HepG2 (cell line): ENCODE measurements at regions not wholly inside any gene's neighbourhood (a gene's known extent, or its start where the extent isn't known, plus 50 kb on each side); places are given as distances from the start of the nearest gene placed in this dataset.

ENCODE experiments used
- ATAC-seq: fragments of 200-7000 bp; cut with Tn5 transposase; 3 replicates; pipeline ENCODE4 v1.9.1; 2020; ENCODE audit warnings: mild to moderate bottlenecking, moderate library complexity
- BruUV-seq: library from RNA; stranded (reverse); fragments of 400-500 nt; replicated peaks from 2 replicates; lab custom pipeline; 2021; lab: Mats Ljungman, UMichigan
- CTCF ChIA-PET: fragments of 300-600 bp; formaldehyde crosslinking; extraction: SDS; loops from one replicate; lab custom pipeline; 2021; ENCODE audit warnings: low total read pairs, inconsistent platforms, low intra/inter-chr PET ratio; lab: Yijun Ruan, JAX
- POLR2A ChIA-PET: fragments of 350-600 bp; sonication (Branson Sonifier 250); formaldehyde crosslinking; loops from one replicate; lab custom pipeline; 2020; ENCODE audit warnings: antibody characterized with exemption, inconsistent platforms; lab: Yijun Ruan, JAX
- DNase-seq: peaks from one replicate; pipeline ENCODE4 v3.0.0-alpha.2; 2015; ENCODE audit warnings: low spot score
- FAIRE-seq: peaks from 3 replicates; lab custom pipeline; 2011; peaks lifted over from hg19 to GRCh38; lab: Jason Lieb, UNC
- H2AFZ ChIP-seq: one replicate; pipeline ENCODE4 v1.6.1; 2011; ENCODE audit warnings: low read length, inconsistent platforms
- H3K27ac ChIP-seq: fragments of 300-600 bp; 3 replicates; pipeline ENCODE4 v1.8.0; 2011; ENCODE audit warnings: mixed run types, mild to moderate bottlenecking, mixed read lengths, low read length, inconsistent platforms; ENCODE audit not compliant: insufficient read depth; ENCODE audit errors: extremely low read length
- H3K27me3 ChIP-seq, 2 experiments: fragments of 200-600 bp in 1 of 2; 2 replicates in 1 of 2; 3 replicates in 1 of 2; pipeline versions ENCODE4 v1.6.0 to v1.8.0; 2011; ENCODE audit warnings: low read length in 2 of 2, mild to moderate bottlenecking in 2 of 2, moderate library complexity in 2 of 2, inconsistent platforms in 1 of 2; ENCODE audit not compliant: insufficient read depth in 2 of 2, control insufficient read depth in 1 of 2
- H3K36me3 ChIP-seq, 2 experiments: fragments of 200-600 bp in 1 of 2; replicated peaks in 1 of 2; 2 replicates in 1 of 2; 3 replicates in 1 of 2; pipeline versions ENCODE4 v1.5.1 to v1.8.0; 2011; ENCODE audit warnings: low read length in 2 of 2, inconsistent platforms in 1 of 2; ENCODE audit not compliant: insufficient read depth in 2 of 2, control insufficient read depth in 1 of 2
- H3K4me1 ChIP-seq: 2 replicates; pipeline ENCODE4 v1.5.1; 2012; ENCODE audit warnings: low read length, inconsistent platforms; ENCODE audit not compliant: insufficient read depth
- H3K4me2 ChIP-seq: 2 replicates; pipeline ENCODE4 v1.6.0; 2011; ENCODE audit warnings: low read depth, low read length, inconsistent platforms
- H3K4me3 ChIP-seq, 3 experiments: fragments of 200-600 bp in 1 of 3; sonication (generic), shearing (Covaris generic) in 1 of 3; replicated peaks in 1 of 3; 2 replicates each; pipeline ENCODE4 v1.5.1; 2011 to 2016; ENCODE audit warnings: low read length in 3 of 3, inconsistent platforms in 2 of 3, low read depth in 2 of 3, mild to moderate bottlenecking in 2 of 3, control low read depth in 1 of 3, mixed read lengths in 1 of 3; ENCODE audit not compliant: insufficient read depth in 1 of 3
- H3K79me2 ChIP-seq: one replicate; pipeline ENCODE4 v1.6.1; 2011; ENCODE audit warnings: low read length, inconsistent platforms; ENCODE audit not compliant: insufficient read depth
- H3K9ac ChIP-seq: 2 replicates; pipeline ENCODE4 v1.6.0; 2011; ENCODE audit warnings: mild to moderate bottlenecking, low read depth, low read length, inconsistent platforms; ENCODE audit not compliant: insufficient read depth
- H3K9me3 ChIP-seq: 2 replicates; pipeline ENCODE4 v1.5.1; 2012; ENCODE audit warnings: mild to moderate bottlenecking, low read length
- H4K20me1 ChIP-seq: 2 replicates; pipeline ENCODE4 v1.6.0; 2011; ENCODE audit warnings: inconsistent platforms, mild to moderate bottlenecking, low read length, moderate library complexity; ENCODE audit not compliant: insufficient read depth
- CENPT ChIP-seq: sonication (generic); formaldehyde crosslinking; IDR thresholded peaks from 2 replicates; pipeline ENCODE4 v1.8.0; 2022; ENCODE audit warnings: low read depth, mild to moderate bottlenecking, moderate library complexity, missing genetic modification reagents
- CREB1 ChIP-seq, 2 experiments: fragments of 450-650 bp in 1 of 2; IDR thresholded peaks; 2 replicates each; pipeline ENCODE4 v1.6.1; 2016 to 2017; ENCODE audit warnings: control low read depth in 1 of 2, mild to moderate bottlenecking in 1 of 2, missing compliant biosample characterization in 1 of 2, missing genetic modification characterization in 1 of 2
- FOSL2 ChIP-seq: sonication (generic); formaldehyde crosslinking; IDR thresholded peaks from 2 replicates; pipeline ENCODE4 v1.4.0; 2020; ENCODE audit warnings: missing genetic modification reagents
- ZNF432 ChIP-seq: sonication (generic); formaldehyde crosslinking; IDR thresholded peaks from 2 replicates; pipeline ENCODE4 v1.5.0; 2020; ENCODE audit warnings: missing genetic modification reagents, mild to moderate bottlenecking, borderline replicate concordance
- ZNF552 ChIP-seq: sonication (generic); formaldehyde crosslinking; IDR thresholded peaks from 2 replicates; pipeline ENCODE4 v1.9.0; 2022; ENCODE audit warnings: missing genetic modification reagents, mild to moderate bottlenecking, borderline replicate concordance
- WGBS: methylation state at CpG from one replicate; pipeline ENCODE4 v1.1.6; 2017; ENCODE audit warnings: low lambda C conversion rate; 5-methylcytosine and 5-hydroxymethylcytosine counted together
- in situ Hi-C: cut with HindIII; loops from 2 replicates; pipeline ENCODE4 v1.10.0; 2017; ENCODE audit warnings: low pct_unique_long_range_greater_than_20kb; ENCODE audit not compliant: extremely low pct_ligation_motif_present
- intact Hi-C: fragments of 100-400 bp; cut with micrococcal nuclease; formaldehyde crosslinking; loops from one replicate; pipeline ENCODE4 v1.10.0; 2022; ENCODE audit not compliant: unreplicated experiment

DNA sequence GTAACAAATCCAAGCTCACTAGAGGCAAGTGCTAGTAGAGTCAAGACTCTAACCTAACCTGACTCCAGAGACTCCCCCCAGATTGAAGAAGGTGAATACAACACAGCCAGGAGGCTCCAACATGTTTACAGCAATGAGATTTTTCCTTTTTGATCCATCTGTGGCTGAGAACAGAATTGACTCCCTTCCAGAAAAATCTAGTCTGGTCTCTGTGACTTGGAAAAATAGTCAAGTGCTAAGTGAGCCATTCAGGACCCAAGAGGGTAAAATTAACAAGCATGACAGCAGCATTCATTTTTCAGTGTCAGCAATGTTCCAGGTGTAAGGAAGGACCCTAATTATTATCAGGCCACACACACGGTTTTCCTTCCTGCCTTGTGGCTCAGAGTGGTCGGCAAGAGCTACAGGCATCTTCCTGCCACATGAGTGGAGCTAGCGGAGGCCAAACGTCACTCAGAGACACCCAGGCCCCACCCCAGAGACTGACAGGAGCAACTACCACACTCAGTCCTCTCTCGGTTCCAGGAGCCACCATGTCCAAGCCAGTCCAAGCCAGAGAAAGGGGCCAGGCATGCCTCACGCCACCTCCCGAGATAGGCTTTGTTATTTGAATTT is 395.1 kb downstream of the FOXO1 start:
- Histone ChIP-seq H2AFZ (no peak overlapping the region), H3K27me3 (peaks cover 0 to 4% of the 10 kb centered on the region in 2 experiments; a peak in 2 of 5 replicates), H3K27ac (no peak overlapping the region), H3K79me2 (no peaks in the 10 kb centered on the region), H3K4me1 (peaks cover 14% of the 10 kb centered on the region), H3K36me3 (no peaks in the 10 kb centered on the region), H3K4me2 (no peak overlapping the region), H3K9me3 (no peaks in the 10 kb centered on the region), H3K9ac (no peak overlapping the region), H4K20me1 (no peaks in the 10 kb centered on the region), H3K4me3 (no peak overlapping the region)
- FAIRE-seq (no peak), ATAC-seq (no peak), DNase-seq (no peak)
- intact Hi-C loops (no loop called here), in situ Hi-C loops (no loop called here)
- 20% methylated on average over 1 of the region's 7 CpGs for WGBS
- BruUV-seq, result no TSS peak
- ChIA-PET POLR2A (no interaction called here), CTCF (no interaction called here)
- no peak for TF ChIP-seq ZNF432 (CRISPR knock-in tag)

- peaks cover 0 to 4% of the 10 kb centered on the region in 2 experiments; a peak in 2 of 5 replicates for H3K27me3 ChIP-seq
- in situ Hi-C loops, result no loop called here
- BruUV-seq, result no TSS peak
- POLR2A ChIA-PET, result no interaction called here
- intact Hi-C loops, result no loop called here
- H3K79me2 ChIP-seq, result no peaks in the 10 kb centered on the region
- H2AFZ ChIP-seq, result no peak overlapping the region
- no peaks in the 10 kb centered on the region for H3K36me3 ChIP-seq
- WGBS, result 25% methylated on average over 5 of the region's 5 CpGs
- no peaks in the 10 kb centered on the region for H3K9me3 ChIP-seq
- no peak overlapping the region for H3K4me2 ChIP-seq
- no peak overlapping the region for H3K4me3 ChIP-seq
- no peak for ATAC-seq
- no peaks in the 10 kb centered on the region for H4K20me1 ChIP-seq
- CTCF ChIA-PET, result no interaction called here
- no peak for FAIRE-seq
- TF ChIP-seq CREB1 (IDR thresholded peaks at IDR 0.05) (0 out of 2 replicates have a peak, but pooled peaks have one; percentile 22), CREB1 (CRISPR knock-in tag; IDR thresholded peaks at IDR 0.05) (no peak), ZNF552 (no peak), FOSL2 (CRISPR knock-in tag) (peak; percentile 66), CENPT (CRISPR knock-in tag) (no peak)
- H3K4me1 ChIP-seq, result peaks cover 14% of the 10 kb centered on the region
- no peak overlapping the region for H3K27ac ChIP-seq
- DNase-seq, result no peak
- H3K9ac ChIP-seq, result no peak overlapping the region
Observed at GRCh38 chr13:40271931-40272775, 394.3 kb downstream of the FOXO1 start.
